Fibroblast of villous mesenchyme (primary cell): ENCODE measurements at regions not wholly inside any gene's neighbourhood (a gene's known extent, or its start where the extent isn't known, plus 50 kb on each side); places are given as distances from the start of the nearest gene placed in this dataset.

Source experiments
- DNase-seq: peaks from one replicate; pipeline ENCODE4 v3.0.0-alpha.2; 2010; ENCODE audit warnings: low read depth
- H3K4me3 ChIP-seq: 2 replicates; pipeline ENCODE4 v1.5.1; 2011; ENCODE audit warnings: low read depth, mild to moderate bottlenecking, low read length
- TF ChIP-seq, protein P1 (sequence below): IDR thresholded peaks from 2 replicates; pipeline ENCODE4 v1.5.1; 2012; ENCODE audit warnings: low read depth, mild to moderate bottlenecking, low read length; ENCODE audit not compliant: insufficient read depth

DNA sequence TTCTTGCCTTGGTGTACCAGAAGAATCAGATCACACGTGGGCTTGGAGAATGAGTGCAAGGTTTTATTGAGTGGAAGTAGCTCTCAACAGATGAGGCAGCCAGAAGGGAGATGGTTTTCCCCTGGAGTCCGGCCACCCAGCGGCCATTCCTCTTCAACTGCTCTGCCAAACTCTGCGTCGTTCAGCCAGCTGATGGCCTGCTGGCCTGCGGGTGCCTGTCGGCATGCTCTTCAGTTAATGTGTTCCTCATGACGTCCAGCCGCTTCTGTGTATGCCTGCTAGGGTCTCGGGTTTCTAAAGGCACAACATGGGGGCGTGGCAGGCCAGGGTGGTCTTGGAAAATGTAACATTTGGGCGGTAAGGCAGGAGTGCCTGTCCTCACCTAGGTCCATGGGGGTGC is 487.9 kb upstream of the LRRC4C start:
- DNase-seq: no peak

DNA sequence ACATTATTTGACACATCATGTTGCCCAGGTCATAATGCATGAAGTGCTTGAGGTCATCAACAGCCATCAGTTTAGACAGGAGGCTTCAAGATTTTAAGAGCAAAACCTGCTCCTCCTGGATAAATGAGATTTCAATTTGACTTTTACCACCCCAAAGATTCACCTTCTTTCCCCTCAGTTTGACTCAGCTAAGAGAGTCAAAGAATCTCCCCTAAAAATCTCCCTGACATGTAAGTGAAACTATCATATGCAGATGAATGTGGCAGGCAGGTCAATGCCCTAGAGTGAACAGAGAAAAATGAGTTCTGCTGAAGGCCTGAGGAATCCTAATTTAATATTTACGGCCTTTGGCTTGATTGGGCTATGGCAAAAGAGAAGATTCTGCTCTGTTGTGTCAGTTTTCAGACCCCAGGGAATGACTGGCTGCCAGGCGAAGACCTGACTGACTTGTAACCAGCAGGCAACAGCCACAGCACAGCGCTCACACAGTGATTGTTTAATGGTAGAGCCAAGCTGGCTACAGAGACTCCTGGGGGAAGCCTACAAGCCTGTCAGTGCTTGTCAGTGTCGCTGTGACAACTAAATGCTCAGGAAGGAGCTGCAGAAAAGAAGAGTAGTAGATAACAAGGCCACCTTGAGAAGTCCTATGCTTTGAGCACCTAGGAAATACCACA is 491.2 kb upstream of the LRRC4C start:
- TF ChIP-seq, protein P1, sequence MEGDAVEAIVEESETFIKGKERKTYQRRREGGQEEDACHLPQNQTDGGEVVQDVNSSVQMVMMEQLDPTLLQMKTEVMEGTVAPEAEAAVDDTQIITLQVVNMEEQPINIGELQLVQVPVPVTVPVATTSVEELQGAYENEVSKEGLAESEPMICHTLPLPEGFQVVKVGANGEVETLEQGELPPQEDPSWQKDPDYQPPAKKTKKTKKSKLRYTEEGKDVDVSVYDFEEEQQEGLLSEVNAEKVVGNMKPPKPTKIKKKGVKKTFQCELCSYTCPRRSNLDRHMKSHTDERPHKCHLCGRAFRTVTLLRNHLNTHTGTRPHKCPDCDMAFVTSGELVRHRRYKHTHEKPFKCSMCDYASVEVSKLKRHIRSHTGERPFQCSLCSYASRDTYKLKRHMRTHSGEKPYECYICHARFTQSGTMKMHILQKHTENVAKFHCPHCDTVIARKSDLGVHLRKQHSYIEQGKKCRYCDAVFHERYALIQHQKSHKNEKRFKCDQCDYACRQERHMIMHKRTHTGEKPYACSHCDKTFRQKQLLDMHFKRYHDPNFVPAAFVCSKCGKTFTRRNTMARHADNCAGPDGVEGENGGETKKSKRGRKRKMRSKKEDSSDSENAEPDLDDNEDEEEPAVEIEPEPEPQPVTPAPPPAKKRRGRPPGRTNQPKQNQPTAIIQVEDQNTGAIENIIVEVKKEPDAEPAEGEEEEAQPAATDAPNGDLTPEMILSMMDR: no peak
- no peak for DNase-seq
- no peak overlapping the region for H3K4me3 ChIP-seq

More for the DNA sequence above, 487.9 kb upstream of the LRRC4C start:
- TF ChIP-seq, protein P1: no peak
- no peak overlapping the region for H3K4me3 ChIP-seq

DNA sequence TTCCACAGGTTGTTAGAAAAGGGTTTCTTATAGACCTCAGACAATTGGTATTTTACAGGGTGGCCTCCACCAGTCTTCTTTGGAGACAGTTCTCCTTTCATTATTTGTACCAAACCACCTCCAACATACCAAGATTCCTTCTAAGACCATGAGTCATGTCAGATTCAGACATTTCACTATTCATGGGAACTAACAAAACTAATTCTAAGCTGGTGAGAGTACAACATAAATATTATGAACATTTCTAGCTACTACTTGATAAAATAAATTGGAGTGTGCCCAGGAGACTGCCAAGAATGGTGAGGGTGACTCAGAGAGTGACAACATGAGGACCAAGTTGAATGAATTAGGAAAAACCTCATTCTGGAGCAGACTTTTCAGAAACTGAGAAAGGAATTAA is 494.6 kb upstream of the LRRC4C start:
- TF ChIP-seq, protein P1: no peak
- no peak for DNase-seq
- H3K4me3 ChIP-seq: no peak overlapping the region

DNA sequence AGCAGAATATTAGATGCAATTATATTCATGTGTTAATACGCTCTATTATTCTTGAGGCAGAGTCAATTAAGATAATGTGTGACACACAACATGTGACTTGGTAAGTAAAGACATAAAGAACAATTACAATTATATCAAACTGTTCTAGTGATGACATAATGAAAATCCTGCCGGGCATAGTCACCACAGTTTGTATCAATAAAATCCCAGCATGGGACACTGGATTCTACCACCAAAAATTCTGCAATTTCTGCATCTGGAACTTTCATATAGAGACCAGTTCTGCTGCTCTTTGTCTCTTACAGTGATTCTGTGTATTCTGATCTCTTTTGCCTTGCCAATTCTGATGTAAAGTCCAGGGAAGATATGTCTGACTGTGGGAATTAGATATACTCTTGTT is 495.6 kb upstream of the LRRC4C start:
- DNase-seq: no peak

DNA sequence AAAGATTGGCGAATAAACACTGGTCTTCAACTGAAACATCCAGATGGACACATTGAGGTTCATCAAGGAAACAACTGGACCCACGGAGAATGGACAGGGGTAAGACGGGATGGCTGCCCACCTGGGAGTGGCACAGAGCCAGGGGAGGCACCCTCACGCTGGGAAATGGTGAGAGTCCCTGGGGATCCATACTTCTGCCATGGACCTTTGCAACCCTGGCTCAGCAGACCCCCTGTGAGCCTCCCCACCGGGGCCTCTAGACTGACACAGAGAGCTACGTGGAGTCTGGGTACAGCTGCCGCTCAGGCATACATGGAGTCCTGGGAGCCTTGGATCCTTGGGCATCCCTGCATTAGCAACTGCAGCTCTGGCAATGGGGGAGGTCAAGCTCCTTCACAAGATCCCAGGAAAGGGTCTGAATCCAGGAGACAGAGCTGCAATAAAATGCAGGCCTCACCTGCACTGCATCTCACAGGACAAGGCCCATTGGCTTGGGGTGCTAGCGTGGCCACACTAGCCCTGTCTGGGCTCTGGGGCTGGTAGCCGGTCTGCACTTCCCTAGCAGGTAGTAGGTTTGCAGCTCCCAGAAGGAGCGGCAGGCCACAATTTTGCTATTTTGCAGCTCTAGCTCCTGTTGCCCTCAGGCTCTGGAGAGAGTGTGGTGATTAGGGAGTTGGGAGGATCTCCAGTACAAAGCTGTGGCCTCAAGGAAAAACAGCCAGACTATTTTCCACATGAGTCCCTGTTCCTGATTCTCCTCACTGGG is 496.4 kb upstream of the LRRC4C start:
- TF ChIP-seq, protein P1: no peak
- DNase-seq: no peak
- no peak overlapping the region for H3K4me3 ChIP-seq

More for the DNA sequence above, 495.6 kb upstream of the LRRC4C start:
- TF ChIP-seq, protein P1: no peak
- no peak overlapping the region for H3K4me3 ChIP-seq

DNA sequence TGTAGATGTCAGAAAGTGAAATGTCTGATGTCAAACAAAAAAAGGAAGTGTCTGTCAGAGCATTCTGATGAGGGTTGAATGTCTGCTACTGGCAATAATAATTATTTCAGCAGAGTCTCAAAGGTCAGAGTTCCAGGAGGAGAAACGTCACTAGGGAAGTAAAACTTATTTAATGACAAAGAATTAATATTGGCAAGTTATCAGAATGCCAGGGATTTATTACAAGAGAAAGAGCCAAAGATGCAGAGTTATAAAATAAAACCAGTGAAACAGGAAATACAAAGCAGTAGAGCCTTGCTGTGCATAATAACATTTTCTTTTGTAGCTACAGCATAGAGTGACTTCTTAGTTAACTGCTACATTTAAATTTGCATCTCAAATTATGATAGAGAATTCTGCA is 504.0 kb upstream of the LRRC4C start:
- TF ChIP-seq, protein P1: no peak
- no peak for DNase-seq
- no peak overlapping the region for H3K4me3 ChIP-seq
